IMR-90 (cell line): ENCODE measurements at regions not wholly inside any gene's neighbourhood (a gene's known extent, or its start where the extent isn't known, plus 50 kb on each side); places are given as distances from the start of the nearest gene placed in this dataset.

Experiments
- ATAC-seq: fragments of 200-7000 bp; cut with Tn5 transposase; 2 replicates; pipeline ENCODE4 v1.9.1; 2020; ENCODE audit warnings: low read depth, mild to moderate bottlenecking, moderate library complexity
- BruUV-seq: library from RNA; stranded (reverse); fragments of 400-500 nt; replicated peaks from 2 replicates; lab custom pipeline; 2021; lab: Mats Ljungman, UMichigan
- CTCF ChIA-PET: fragments of 300-600 bp; formaldehyde crosslinking; extraction: SDS; loops from one replicate; lab custom pipeline; 2021; ENCODE audit warnings: antibody characterized with exemption; lab: Yijun Ruan, JAX
- POLR2A ChIA-PET: fragments of 300-600 bp; sonication (Branson Sonifier 250); formaldehyde crosslinking; loops from one replicate; lab custom pipeline; 2022; ENCODE audit warnings: antibody characterized with exemption; ENCODE audit not compliant: unreplicated experiment; lab: Charles Lee
- DNase-seq: peaks from one replicate; pipeline ENCODE4 v3.0.0; 2013
- H2AFZ ChIP-seq: replicated peaks from 2 replicates; pipeline ENCODE3; 2013; ENCODE audit warnings: low read length, mild to moderate bottlenecking; ENCODE audit not compliant: poor library complexity
- H2AK5ac ChIP-seq: 2 replicates; pipeline ENCODE4 v1.6.1; 2013; ENCODE audit warnings: low read depth, low read length, inconsistent platforms
- H2AK9ac ChIP-seq: replicated peaks from 2 replicates; pipeline ENCODE3; 2013; ENCODE audit warnings: mild to moderate bottlenecking, low read depth, low read length, moderate library complexity; ENCODE audit not compliant: poor library complexity
- H2BK120ac ChIP-seq: 2 replicates; pipeline ENCODE4 v1.6.1; 2013; ENCODE audit warnings: low read depth, low read length, inconsistent platforms
- H2BK15ac ChIP-seq: 3 replicates; pipeline ENCODE4 v1.6.1; 2013; ENCODE audit warnings: low read depth, low read length, inconsistent platforms
- H2BK20ac ChIP-seq: 2 replicates; pipeline ENCODE4 v1.6.1; 2013; ENCODE audit warnings: low read depth, mild to moderate bottlenecking, inconsistent platforms, low read length, moderate library complexity
- H2BK5ac ChIP-seq: 2 replicates; pipeline ENCODE4 v1.6.1; 2013; ENCODE audit warnings: mild to moderate bottlenecking, low read depth, low read length, inconsistent platforms; ENCODE audit not compliant: poor library complexity, severe bottlenecking
- H3K14ac ChIP-seq: replicated peaks from 2 replicates; pipeline ENCODE4 v1.6.1; 2013; ENCODE audit warnings: low read depth, low read length, inconsistent platforms
- H3K18ac ChIP-seq: 2 replicates; pipeline ENCODE4 v1.6.1; 2013; ENCODE audit warnings: low read depth, low read length, control low read depth
- H3K23ac ChIP-seq: 2 replicates; pipeline ENCODE4 v1.6.1; 2013; ENCODE audit warnings: low read depth, low read length, inconsistent platforms
- H3K27ac ChIP-seq: 2 replicates; pipeline ENCODE4 v1.5.1; 2013; ENCODE audit warnings: mild to moderate bottlenecking, control low read depth, low read length; ENCODE audit not compliant: insufficient read depth
- H3K27me3 ChIP-seq: 2 replicates; pipeline ENCODE4 v1.6.1; 2013; ENCODE audit warnings: low read length; ENCODE audit not compliant: control insufficient read depth, insufficient read depth
- H3K36me3 ChIP-seq: 2 replicates; pipeline ENCODE4 v1.6.1; 2013; ENCODE audit warnings: low read length, mixed read lengths; ENCODE audit not compliant: control insufficient read depth, insufficient read depth
- H3K4ac ChIP-seq: 2 replicates; pipeline ENCODE4 v1.6.1; 2013; ENCODE audit warnings: low read depth, low read length, inconsistent platforms
- H3K4me1 ChIP-seq: 2 replicates; pipeline ENCODE4 v1.6.1; 2013; ENCODE audit warnings: low read length, mixed read lengths; ENCODE audit not compliant: control insufficient read depth, insufficient read depth
- H3K4me2 ChIP-seq: 2 replicates; pipeline ENCODE4 v1.6.1; 2013; ENCODE audit warnings: low read depth, mild to moderate bottlenecking, control low read depth, low read length, moderate library complexity
- H3K4me3 ChIP-seq: 2 replicates; pipeline ENCODE4 v1.5.1; 2013; ENCODE audit warnings: low read depth, mild to moderate bottlenecking, control low read depth, low read length, moderate library complexity; ENCODE audit not compliant: insufficient read depth
- H3K56ac ChIP-seq: 2 replicates; pipeline ENCODE4 v1.6.1; 2013; ENCODE audit warnings: low read length, inconsistent platforms; ENCODE audit not compliant: insufficient read depth; ENCODE audit errors: extremely low read depth
- H3K79me1 ChIP-seq, 2 experiments: 2 replicates each; pipeline ENCODE4 v1.6.1; 2013; ENCODE audit warnings: low read length in 2 of 2, inconsistent platforms in 1 of 2, low read depth in 1 of 2
- H3K9ac ChIP-seq: 2 replicates; pipeline ENCODE4 v1.6.1; 2013; ENCODE audit warnings: low read depth, low read length, control low read depth
- H3K9me1 ChIP-seq: 2 replicates; pipeline ENCODE4 v1.6.1; 2013; ENCODE audit warnings: low read length, inconsistent platforms; ENCODE audit not compliant: insufficient read depth
- H3K9me3 ChIP-seq: 2 replicates; pipeline ENCODE4 v1.6.1; 2013; ENCODE audit warnings: low read length; ENCODE audit not compliant: control insufficient read depth, insufficient read depth
- H4K20me1 ChIP-seq: 2 replicates; pipeline ENCODE4 v1.6.1; 2013; ENCODE audit warnings: low read length, inconsistent platforms; ENCODE audit not compliant: insufficient read depth
- H4K5ac ChIP-seq: 2 replicates; pipeline ENCODE4 v1.6.1; 2013; ENCODE audit warnings: mild to moderate bottlenecking, low read depth, low read length, control low read depth
- H4K8ac ChIP-seq, 2 experiments: 2 replicates each; pipeline ENCODE4 v1.6.1; 2013; ENCODE audit warnings: low read depth in 2 of 2, low read length in 2 of 2, control low read depth in 1 of 2, inconsistent platforms in 1 of 2
- H4K91ac ChIP-seq: 2 replicates; pipeline ENCODE4 v1.6.1; 2013; ENCODE audit warnings: low read depth, low read length, inconsistent platforms; ENCODE audit not compliant: insufficient read depth
- BHLHE40 ChIP-seq: fragments of 150-350 bp; IDR thresholded peaks from 2 replicates; pipeline ENCODE4 v1.6.1; 2016; ENCODE audit warnings: mild to moderate bottlenecking, low read depth, low read length
- CEBPB ChIP-seq: IDR thresholded peaks from 2 replicates; pipeline ENCODE4 v1.6.1; 2012; ENCODE audit warnings: low read depth, low read length, improper control_type of control experiment
- CHD1 ChIP-seq: IDR thresholded peaks from 2 replicates; pipeline ENCODE4 v1.6.1; 2012; ENCODE audit warnings: low read depth, low read length, improper control_type of control experiment
- CTCF ChIP-seq: conservative IDR thresholded peaks from 2 replicates; pipeline ENCODE4 v1.5.1; 2012; ENCODE audit warnings: mild to moderate bottlenecking, low read depth, low read length, improper control_type of control experiment
- ELK1 ChIP-seq: fragments of 150-350 bp; IDR thresholded peaks from 2 replicates; pipeline ENCODE4 v1.6.1; 2016; ENCODE audit warnings: low read depth, mild to moderate bottlenecking, low read length, moderate library complexity, borderline replicate concordance
- FOS ChIP-seq: fragments of 150-350 bp; IDR thresholded peaks from 2 replicates; pipeline ENCODE4 v1.6.1; 2016; ENCODE audit warnings: low read depth, low read length
- MAFK ChIP-seq: IDR thresholded peaks from 2 replicates; pipeline ENCODE4 v1.6.1; 2012; ENCODE audit warnings: low read depth, low read length, improper control_type of control experiment
- MAZ ChIP-seq: IDR thresholded peaks from 2 replicates; pipeline ENCODE4 v1.6.1; 2012; ENCODE audit warnings: low read depth, mild to moderate bottlenecking, low read length, improper control_type of control experiment, moderate library complexity, borderline replicate concordance
- MXI1 ChIP-seq: IDR thresholded peaks from 2 replicates; pipeline ENCODE4 v1.6.1; 2012; ENCODE audit warnings: low read depth, mild to moderate bottlenecking, low read length, moderate library complexity, borderline replicate concordance
- NFE2L2 ChIP-seq: fragments of 150-350 bp; IDR thresholded peaks from 2 replicates; pipeline ENCODE4 v1.6.1; 2016; ENCODE audit warnings: low read depth, mild to moderate bottlenecking, low read length
- POLR2A ChIP-seq: IDR thresholded peaks from 2 replicates; pipeline ENCODE4 v1.6.1; 2012; ENCODE audit warnings: mild to moderate bottlenecking, low read depth, low read length
- RAD21 ChIP-seq: IDR thresholded peaks from 2 replicates; pipeline ENCODE4 v1.6.1; 2012; ENCODE audit warnings: low read length, improper control_type of control experiment
- RCOR1 ChIP-seq: IDR thresholded peaks from 2 replicates; pipeline ENCODE4 v1.6.1; 2012; ENCODE audit warnings: mild to moderate bottlenecking, low read length, improper control_type of control experiment; ENCODE audit not compliant: insufficient replicate concordance
- RFX5 ChIP-seq: IDR thresholded peaks from 2 replicates; pipeline ENCODE4 v1.8.0; 2012; ENCODE audit warnings: low read depth, mild to moderate bottlenecking, low read length, moderate library complexity
- SMC3 ChIP-seq: fragments of 150-350 bp; IDR thresholded peaks from 2 replicates; pipeline ENCODE4 v1.6.1; 2016; ENCODE audit warnings: low read depth, mild to moderate bottlenecking, antibody characterized with exemption, low read length, moderate library complexity
- USF2 ChIP-seq: fragments of 150-350 bp; IDR thresholded peaks from 2 replicates; pipeline ENCODE4 v1.6.1; 2017; ENCODE audit warnings: mild to moderate bottlenecking, antibody characterized with exemption, low read length, low read depth
- WGBS, 2 experiments: methylation state at CpG; one replicate each; pipeline versions ENCODE4 v1.1.5 to v1.1.7; 2013; ENCODE audit warnings: missing lambda C conversion rate in 2 of 2; ENCODE audit not compliant: insufficient read length in 1 of 2; ENCODE audit errors: extremely low coverage in 2 of 2; 5-methylcytosine and 5-hydroxymethylcytosine counted together
- dilution Hi-C: fragments of 300-500 bp; cut with HindIII; formaldehyde crosslinking; loops from one replicate; pipeline ENCODE4 v1.14.3; 2018; ENCODE audit warnings: low sequenced_read_pairs; ENCODE audit not compliant: unreplicated experiment
- in situ Hi-C: fragments of 300-500 bp; cut with MboI; formaldehyde crosslinking; loops from 3 replicates; pipeline ENCODE4 v1.14.3; 2019; ENCODE audit warnings: low sequenced_read_pairs, inconsistent platforms, mixed read lengths
- intact Hi-C: fragments of 100-400 bp; cut with micrococcal nuclease; formaldehyde crosslinking; loops from 2 replicates; pipeline ENCODE4 v1.10.0; 2022

GRCh38 chr2:16745466-16745865 is 79.8 kb upstream of the CYRIA start:
- no peak overlapping the region for H3K23ac ChIP-seq
- H2BK5ac ChIP-seq, result no peak overlapping the region
- H3K27ac ChIP-seq, result no peak overlapping the region
- in situ Hi-C loops, result no loop called here
- no peak overlapping the region for H2BK120ac ChIP-seq
- no TSS peak for BruUV-seq
- ATAC-seq, result no peak
- H2BK15ac ChIP-seq, result no peak overlapping the region
- H3K14ac ChIP-seq, result no peak overlapping the region
- H3K18ac ChIP-seq, result no peak overlapping the region
- no peak overlapping the region for H4K8ac ChIP-seq
- H3K27me3 ChIP-seq, result no peaks in the 10 kb centered on the region
- no peaks in the 10 kb centered on the region for H3K9me3 ChIP-seq
- no peak overlapping the region for H2AK9ac ChIP-seq
- no peak overlapping the region for H3K4me3 ChIP-seq
- H3K9me1 ChIP-seq, result no peaks in the 10 kb centered on the region
- dilution Hi-C loops, result no loop called here
- no peak overlapping the region for H3K4me2 ChIP-seq
- no peak for DNase-seq
- no peak overlapping the region for H4K91ac ChIP-seq
- intact Hi-C loops, result no loop called here
- POLR2A ChIA-PET, result no interaction called here
- no peaks in the 10 kb centered on the region for H3K4me1 ChIP-seq
- no peaks in the 10 kb centered on the region for H3K36me3 ChIP-seq
- TF ChIP-seq SMC3 (no peak), CTCF (no peak), RAD21 (no peak), USF2 (no peak), NFE2L2 (no peak), POLR2A (no peak), MAFK (no peak), MAZ (no peak), RFX5 (no peak), ELK1 (no peak), BHLHE40 (no peak), RCOR1 (no peak), MXI1 (no peak), CEBPB (no peak), FOS (no peak), CHD1 (no peak)
- H3K56ac ChIP-seq, result no peak overlapping the region
- H4K5ac ChIP-seq, result no peak overlapping the region
- no peak overlapping the region for H2BK20ac ChIP-seq
- CTCF ChIA-PET, result no interaction called here
- no peak overlapping the region for H2AK5ac ChIP-seq
- H4K20me1 ChIP-seq, result no peaks in the 10 kb centered on the region
- H2AFZ ChIP-seq, result no peak overlapping the region
- H3K9ac ChIP-seq, result no peak overlapping the region
- no peaks in the 10 kb centered on the region for H3K79me1 ChIP-seq
- WGBS, 2 experiments, result 29% methylated on average over 4 of the region's 5 CpGs; no CpG with 5 or more reads in 1 of the 2 experiments
- H3K4ac ChIP-seq, result no peak overlapping the region
